ENCODE measurements at regions not wholly inside any gene's neighbourhood (a gene's known extent, or its start where the extent isn't known, plus 50 kb on each side); places are given as distances from the start of the nearest gene placed in this dataset.

DNA sequence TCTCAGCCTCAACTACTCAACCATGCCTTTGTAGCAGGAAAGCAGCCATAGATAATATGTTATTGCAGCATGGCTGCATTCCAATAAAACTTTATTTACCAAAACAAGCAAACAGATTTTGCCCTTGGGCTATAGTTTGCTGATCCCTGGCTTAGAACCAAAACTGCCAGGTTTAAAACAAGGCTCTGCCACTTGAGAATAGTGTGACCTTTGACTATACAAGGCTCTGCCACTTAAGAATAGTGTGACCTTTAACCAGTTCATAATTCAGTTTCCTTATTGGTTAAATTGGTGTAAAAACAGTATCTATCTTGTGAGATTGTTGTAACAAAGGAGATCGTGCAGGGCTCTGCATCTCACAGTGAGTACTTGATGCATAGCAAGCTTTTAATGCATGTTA is 217.3 kb upstream of the MTNR1B start:
- no peak for TF ChIP-seq CTCF (conservative IDR thresholded peaks at IDR 0.05; ENCODE audit: low read depth, low read length)
- Histone ChIP-seq H3K4me3 (IDR thresholded peaks at IDR 0.05; ENCODE audit: insufficient read depth, low read depth, low read length) (no peak overlapping the region), H3K9ac (no peak overlapping the region), H2AFZ (ENCODE audit: low read depth) (no peak overlapping the region), H3K4me1 (ENCODE audit: low read depth, poor library complexity, severe bottlenecking) (no peaks in the 10 kb centered on the region), H3K36me3 (ENCODE audit: insufficient read depth) (no peaks in the 10 kb centered on the region), H3K79me2 (ENCODE audit: insufficient read depth, low read depth) (no peaks in the 10 kb centered on the region), H3K27ac (no peak overlapping the region), H3K4me2 (no peak overlapping the region), H3K27me3 (ENCODE audit: insufficient read depth, low read depth) (no peaks in the 10 kb centered on the region), H4K20me1 (ENCODE audit: insufficient read depth) (no peaks in the 10 kb centered on the region)

- Histone ChIP-seq H3K4me1 (ENCODE audit: low read depth, poor library complexity, severe bottlenecking) (no peaks in the 10 kb centered on the region), H3K27ac (no peak overlapping the region), H3K79me2 (ENCODE audit: insufficient read depth, low read depth) (no peaks in the 10 kb centered on the region), H3K9ac (no peak overlapping the region), H3K27me3 (ENCODE audit: insufficient read depth, low read depth) (no peaks in the 10 kb centered on the region), H3K4me2 (no peak overlapping the region), H2AFZ (ENCODE audit: low read depth) (no peak overlapping the region), H3K4me3 (IDR thresholded peaks at IDR 0.05; ENCODE audit: insufficient read depth, low read depth, low read length) (no peak overlapping the region), H3K36me3 (ENCODE audit: insufficient read depth) (no peaks in the 10 kb centered on the region), H4K20me1 (ENCODE audit: insufficient read depth) (no peaks in the 10 kb centered on the region)
- no peak for TF ChIP-seq CTCF (conservative IDR thresholded peaks at IDR 0.05; ENCODE audit: low read depth, low read length)
Measured at GRCh38 chr11:92753161-92753560, 216.3 kb upstream of the MTNR1B start.

- Histone ChIP-seq H3K4me2 (no peak overlapping the region), H2AFZ (ENCODE audit: low read depth) (no peak overlapping the region), H3K4me3 (IDR thresholded peaks at IDR 0.05; ENCODE audit: insufficient read depth, low read depth, low read length) (no peak overlapping the region), H4K20me1 (ENCODE audit: insufficient read depth) (no peaks in the 10 kb centered on the region), H3K36me3 (ENCODE audit: insufficient read depth) (no peaks in the 10 kb centered on the region), H3K27ac (no peak overlapping the region), H3K4me1 (ENCODE audit: low read depth, poor library complexity, severe bottlenecking) (no peaks in the 10 kb centered on the region), H3K27me3 (ENCODE audit: insufficient read depth, low read depth) (no peaks in the 10 kb centered on the region), H3K79me2 (ENCODE audit: insufficient read depth, low read depth) (no peaks in the 10 kb centered on the region), H3K9ac (no peak overlapping the region)
- no peak for TF ChIP-seq CTCF (conservative IDR thresholded peaks at IDR 0.05; ENCODE audit: low read depth, low read length)
Measured at GRCh38 chr11:92758241-92758780, 211.1 kb upstream of the MTNR1B start.

DNA sequence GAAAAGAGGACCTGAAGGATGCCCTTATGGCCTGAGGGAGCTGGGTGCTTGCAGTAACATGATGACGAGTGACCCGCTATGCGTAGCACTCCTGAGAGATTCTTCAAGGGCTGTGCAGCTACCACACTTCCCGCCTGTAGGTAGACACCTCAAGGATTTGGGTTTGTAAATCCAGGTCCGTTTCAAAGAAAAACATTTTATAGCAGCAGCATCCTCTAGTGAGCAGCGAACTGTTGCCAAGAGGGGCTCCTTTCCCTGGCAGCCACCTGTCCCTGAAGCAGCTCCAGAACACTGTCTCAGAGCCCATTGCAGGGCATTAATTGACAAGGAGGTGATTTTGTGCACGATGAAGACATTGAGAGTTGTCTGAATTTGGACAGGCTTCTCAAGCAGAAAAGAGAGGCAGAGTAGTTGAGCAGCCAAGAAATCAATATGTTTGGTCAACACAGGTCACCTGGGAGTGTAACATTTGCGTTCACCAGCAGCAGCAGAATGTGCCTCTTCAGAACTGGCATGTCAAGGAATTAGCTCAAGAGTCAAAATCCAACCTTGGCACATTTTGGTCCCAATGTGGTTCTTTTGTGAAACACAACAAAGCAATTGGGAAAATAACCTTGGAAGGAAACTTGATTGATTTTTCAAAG is 209.8 kb upstream of the MTNR1B start:
- no peak overlapping the region for H3K27ac ChIP-seq
- no peaks in the 10 kb centered on the region for H3K79me2 ChIP-seq (ENCODE audit: insufficient read depth, low read depth)
- H2AFZ ChIP-seq (ENCODE audit: low read depth) = no peak overlapping the region
- no peak overlapping the region for H3K9ac ChIP-seq
- H4K20me1 ChIP-seq (ENCODE audit: insufficient read depth) = no peaks in the 10 kb centered on the region
- no peaks in the 10 kb centered on the region for H3K4me1 ChIP-seq (ENCODE audit: low read depth, poor library complexity, severe bottlenecking)
- H3K4me2 ChIP-seq = no peak overlapping the region
- H3K4me3 ChIP-seq (IDR thresholded peaks at IDR 0.05; ENCODE audit: insufficient read depth, low read depth, low read length) = no peak overlapping the region
- H3K36me3 ChIP-seq (ENCODE audit: insufficient read depth) = no peaks in the 10 kb centered on the region
- no peak for TF ChIP-seq CTCF (conservative IDR thresholded peaks at IDR 0.05; ENCODE audit: low read depth, low read length)
- H3K27me3 ChIP-seq (ENCODE audit: insufficient read depth, low read depth) = no peaks in the 10 kb centered on the region
